Activated B cell treated with CpG ODN at 0.5 μM for 24 hours (primary cell): ENCODE measurements at regions not wholly inside any gene's neighbourhood (a gene's known extent, or its start where the extent isn't known, plus 50 kb on each side); places are given as distances from the start of the nearest gene placed in this dataset.

Experiments
- ATAC-seq: fragments of 200-7000 bp; cut with Tn5 transposase; one replicate; pipeline ENCODE4 v1.10.0; 2021; ENCODE audit warnings: low read depth, mild to moderate bottlenecking, moderate library complexity
- CTCF ChIA-PET: fragments of 350-600 bp; sonication (Branson Sonifier 250); formaldehyde crosslinking; loops from one replicate; lab custom pipeline; 2021; ENCODE audit warnings: antibody characterized with exemption; lab: Charles Lee
- POLR2A ChIA-PET: fragments of 350-600 bp; sonication (Branson Sonifier 250); formaldehyde crosslinking; loops from one replicate; lab custom pipeline; 2021; ENCODE audit warnings: antibody characterized with exemption; lab: Charles Lee
- DNase-seq: peaks from one replicate; pipeline ENCODE4 v3.0.0; 2022
- H3K27ac Mint-ChIP-seq: one replicate; pipeline ENCODE4 v1.8.0; 2020; ENCODE audit warnings: mixed read lengths
- H3K27me3 Mint-ChIP-seq: one replicate; pipeline ENCODE4 v1.8.0; 2021; ENCODE audit warnings: mixed read lengths
- H3K36me3 Mint-ChIP-seq: one replicate; pipeline ENCODE4 v1.8.0; 2021; ENCODE audit warnings: low read depth, mixed read lengths
- H3K4me1 Mint-ChIP-seq: one replicate; pipeline ENCODE4 v1.8.0; 2021; ENCODE audit warnings: mixed read lengths
- H3K4me3 Mint-ChIP-seq: one replicate; pipeline ENCODE4 v1.8.0; 2020; ENCODE audit warnings: mild to moderate bottlenecking, mixed read lengths
- H3K9me3 Mint-ChIP-seq: one replicate; pipeline ENCODE4 v1.8.0; 2020; ENCODE audit warnings: mixed read lengths
- intact Hi-C: fragments of 100-400 bp; cut with micrococcal nuclease; formaldehyde crosslinking; loops from one replicate; pipeline ENCODE4 v1.15.1; 2024
- TF ChIP-seq, protein P1 (sequence below): fragments of 200-600 bp; IDR thresholded peaks from one replicate; pipeline ENCODE4 v1.8.0; 2022; ENCODE audit warnings: antibody characterized with exemption, mild to moderate bottlenecking

DNA sequence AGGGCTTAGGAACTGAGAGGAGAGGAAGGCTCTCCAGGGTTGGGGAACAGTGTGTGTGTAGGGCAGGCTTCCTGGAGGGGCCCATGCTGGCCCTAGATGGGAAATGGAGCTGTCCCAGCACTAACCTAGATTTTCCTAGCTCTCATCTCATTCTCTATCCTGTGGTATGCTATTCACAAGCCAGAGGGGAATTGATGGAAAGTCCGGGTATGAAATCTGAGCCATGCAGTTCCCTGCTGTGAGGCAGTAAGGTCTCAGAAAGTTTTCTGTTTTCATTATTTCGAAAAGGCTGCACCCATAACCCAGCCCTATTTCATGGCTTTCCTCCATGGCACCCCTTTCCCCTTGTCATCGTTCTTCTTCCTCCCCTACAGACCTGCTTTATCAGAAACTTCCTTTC, 220.3 kb downstream of the RPS24 start:
- H3K27me3 Mint-ChIP-seq, result peaks cover 4% of the 10 kb centered on the region
- intact Hi-C loops, result no loop called here
- TF ChIP-seq, protein P1, sequence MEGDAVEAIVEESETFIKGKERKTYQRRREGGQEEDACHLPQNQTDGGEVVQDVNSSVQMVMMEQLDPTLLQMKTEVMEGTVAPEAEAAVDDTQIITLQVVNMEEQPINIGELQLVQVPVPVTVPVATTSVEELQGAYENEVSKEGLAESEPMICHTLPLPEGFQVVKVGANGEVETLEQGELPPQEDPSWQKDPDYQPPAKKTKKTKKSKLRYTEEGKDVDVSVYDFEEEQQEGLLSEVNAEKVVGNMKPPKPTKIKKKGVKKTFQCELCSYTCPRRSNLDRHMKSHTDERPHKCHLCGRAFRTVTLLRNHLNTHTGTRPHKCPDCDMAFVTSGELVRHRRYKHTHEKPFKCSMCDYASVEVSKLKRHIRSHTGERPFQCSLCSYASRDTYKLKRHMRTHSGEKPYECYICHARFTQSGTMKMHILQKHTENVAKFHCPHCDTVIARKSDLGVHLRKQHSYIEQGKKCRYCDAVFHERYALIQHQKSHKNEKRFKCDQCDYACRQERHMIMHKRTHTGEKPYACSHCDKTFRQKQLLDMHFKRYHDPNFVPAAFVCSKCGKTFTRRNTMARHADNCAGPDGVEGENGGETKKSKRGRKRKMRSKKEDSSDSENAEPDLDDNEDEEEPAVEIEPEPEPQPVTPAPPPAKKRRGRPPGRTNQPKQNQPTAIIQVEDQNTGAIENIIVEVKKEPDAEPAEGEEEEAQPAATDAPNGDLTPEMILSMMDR, result no peak
- no peak overlapping the region for H3K27ac Mint-ChIP-seq
- ChIA-PET POLR2A (no interaction called here), CTCF (no interaction called here)
- no peak overlapping the region for H3K4me3 Mint-ChIP-seq
- DNase-seq (no peak), ATAC-seq (no peak)
- H3K36me3 Mint-ChIP-seq, result no peaks in the 10 kb centered on the region
- peaks cover 19% of the 10 kb centered on the region for H3K4me1 Mint-ChIP-seq
- no peaks in the 10 kb centered on the region for H3K9me3 Mint-ChIP-seq

DNA sequence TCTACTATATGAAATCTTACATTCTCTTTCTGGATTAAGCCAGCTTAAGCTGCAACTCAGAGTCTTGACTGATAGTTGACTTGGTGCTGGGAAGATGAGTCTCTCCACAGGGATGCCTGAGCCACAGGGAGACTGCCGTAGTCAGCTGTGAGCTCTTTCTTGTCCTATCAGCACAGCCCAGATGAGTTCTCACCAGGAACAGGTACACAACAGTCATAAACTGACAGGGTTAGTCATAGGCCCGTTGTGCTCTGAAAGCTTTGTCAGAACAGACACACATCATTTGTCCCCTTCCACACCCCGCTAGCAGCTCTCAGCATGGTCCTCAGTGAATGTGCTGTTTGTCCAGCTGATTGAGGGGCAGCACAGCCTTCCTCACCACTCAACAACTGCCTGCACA, 221.6 kb downstream of the RPS24 start:
- no peak overlapping the region for H3K27ac Mint-ChIP-seq
- H3K36me3 Mint-ChIP-seq, result no peaks in the 10 kb centered on the region
- POLR2A ChIA-PET, result no interaction called here
- no peaks in the 10 kb centered on the region for H3K9me3 Mint-ChIP-seq
- DNase-seq, result no peak
- ATAC-seq, result no peak
- intact Hi-C loops, result no loop called here
- H3K4me3 Mint-ChIP-seq, result no peak overlapping the region
- peaks cover 8% of the 10 kb centered on the region for H3K27me3 Mint-ChIP-seq
- CTCF ChIA-PET, result no interaction called here
- peaks cover 9% of the 10 kb centered on the region for H3K4me1 Mint-ChIP-seq
- TF ChIP-seq, protein P1, result no peak

DNA sequence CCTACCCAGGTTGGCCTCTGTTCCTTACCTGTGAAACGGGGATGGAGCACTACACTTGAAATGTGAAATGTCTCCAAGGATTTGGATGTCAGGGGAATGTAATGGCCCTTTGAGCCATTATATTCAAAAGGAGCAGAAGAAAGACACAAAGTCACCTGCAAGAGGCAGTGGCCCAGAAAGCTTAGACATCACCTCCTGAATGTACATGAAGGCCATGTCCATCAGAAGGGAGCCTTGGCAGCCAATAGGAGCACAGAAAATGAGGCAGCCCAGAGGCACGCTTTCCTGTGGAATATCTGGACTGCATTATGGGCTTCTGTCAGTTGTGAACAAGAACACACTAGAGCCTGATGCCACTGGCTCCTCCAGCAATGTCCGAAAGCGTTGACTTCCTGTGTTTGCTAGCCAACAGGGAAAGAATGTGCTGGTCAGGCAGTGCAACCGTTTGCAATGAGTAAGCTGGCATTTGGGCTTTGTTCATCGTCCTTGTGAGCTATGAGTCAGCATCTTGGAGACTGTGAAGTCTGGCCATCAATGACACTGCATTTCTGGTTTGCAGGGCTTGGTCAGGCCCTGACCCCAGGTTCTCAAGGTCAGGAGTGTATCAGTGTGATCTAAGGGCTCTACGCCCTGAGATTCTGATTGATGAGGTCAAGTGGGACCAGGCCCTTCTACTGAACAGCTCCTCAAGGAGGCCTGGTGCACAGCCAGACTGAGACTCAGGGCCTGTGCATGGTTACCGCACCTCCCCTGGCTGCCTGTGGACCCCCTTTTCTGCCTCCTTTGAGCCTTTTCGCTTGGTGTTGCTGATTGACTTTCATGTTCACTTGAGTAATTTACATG, 222.4 kb downstream of the RPS24 start:
- TF ChIP-seq, protein P1, result no peak
- ChIA-PET POLR2A (no interaction called here), CTCF (no interaction called here)
- no peak overlapping the region for H3K27ac Mint-ChIP-seq
- H3K36me3 Mint-ChIP-seq, result no peaks in the 10 kb centered on the region
- peaks cover 2% of the 10 kb centered on the region for H3K4me1 Mint-ChIP-seq
- H3K4me3 Mint-ChIP-seq, result no peak overlapping the region
- DNase-seq (no peak), ATAC-seq (no peak)
- H3K9me3 Mint-ChIP-seq, result no peaks in the 10 kb centered on the region
- peaks cover 11% of the 10 kb centered on the region for H3K27me3 Mint-ChIP-seq
- intact Hi-C loops, result no loop called here

DNA sequence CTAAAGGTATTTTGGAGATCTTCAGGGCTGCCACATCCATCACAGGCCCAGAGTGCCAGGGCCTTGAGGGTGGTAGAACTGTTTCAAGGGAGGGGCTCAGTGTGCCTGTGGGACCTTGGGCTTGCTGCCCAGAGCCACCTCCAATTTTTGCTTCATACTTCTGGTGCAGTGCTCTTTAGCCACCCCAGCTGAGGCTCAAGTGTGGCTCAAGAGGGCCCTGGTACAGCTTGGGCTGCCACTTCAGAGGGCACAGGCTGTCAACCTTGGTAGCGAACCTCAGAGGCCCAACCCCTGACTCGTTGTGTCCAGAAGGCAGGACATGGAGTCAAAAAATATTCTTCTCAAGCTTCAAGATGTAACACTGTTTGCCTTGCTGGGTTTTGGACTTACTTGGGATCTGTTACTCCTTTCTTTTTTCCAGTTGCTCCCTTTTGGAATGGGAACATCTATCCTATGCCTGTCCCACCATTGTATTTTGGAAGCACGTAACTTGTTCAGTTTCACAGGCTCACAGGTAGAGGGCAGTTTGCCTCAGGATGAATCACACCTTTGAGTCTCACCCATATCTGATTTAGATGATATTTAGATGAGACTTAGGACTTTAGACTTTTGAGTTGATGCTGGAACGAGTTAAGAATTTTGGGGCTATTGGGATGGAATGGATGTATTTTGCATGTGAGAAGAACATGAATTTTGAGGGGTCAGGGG, 224.8 kb downstream of the RPS24 start:
- POLR2A ChIA-PET, result no interaction called here
- Mint-ChIP-seq H3K9me3 (no peaks in the 10 kb centered on the region), H3K4me3 (no peak overlapping the region), H3K27ac (no peak overlapping the region), H3K4me1 (no peaks in the 10 kb centered on the region), H3K27me3 (peaks cover 11% of the 10 kb centered on the region), H3K36me3 (no peaks in the 10 kb centered on the region)
- DNase-seq, result no peak
- intact Hi-C loops, result loop anchor here (1.0 to 2.0 kb wide), 2 partner anchors 44 to 937 kb away; no protein-coding TSS in a partner anchor
- CTCF ChIA-PET, result interaction anchor here (0.7 to 2.3 kb wide), 2 partner anchors 937 to 939 kb away, joined by 3 to 9 read pairs; no protein-coding TSS in a partner anchor
- TF ChIP-seq, protein P1, result no peak
- ATAC-seq, result no peak

DNA sequence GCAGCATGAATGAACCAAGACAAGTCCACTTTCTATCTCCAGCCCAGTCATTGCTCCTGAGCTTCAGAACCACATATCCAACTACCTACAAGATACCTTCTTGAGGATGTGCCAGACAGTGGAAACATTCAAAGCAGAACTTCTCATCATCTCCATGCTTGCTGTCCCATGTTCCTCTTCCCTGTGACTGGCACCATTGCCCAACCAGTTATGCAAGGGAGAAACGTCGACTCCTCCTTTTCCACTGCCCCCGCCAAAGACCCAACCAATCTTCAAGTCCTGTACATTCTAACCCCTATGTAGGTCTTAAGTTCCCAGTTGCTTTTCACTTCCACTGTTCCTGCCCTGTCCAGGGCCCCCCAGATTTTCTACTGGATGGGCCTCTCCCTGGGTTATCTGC, 225.7 kb downstream of the RPS24 start:
- ChIA-PET CTCF (interaction anchor here (0.7 to 2.3 kb wide), 3 partner anchors 935 to 938 kb away, joined by 3 to 9 read pairs (median 3); no protein-coding TSS in a partner anchor), POLR2A (no interaction called here)
- TF ChIP-seq, protein P1, result no peak
- intact Hi-C loops, result loop anchor here (2.0 kb wide), 1 partner anchor 43 kb away; no protein-coding TSS in a partner anchor
- Mint-ChIP-seq H3K27ac (no peak overlapping the region), H3K4me1 (no peaks in the 10 kb centered on the region), H3K36me3 (no peaks in the 10 kb centered on the region), H3K9me3 (no peaks in the 10 kb centered on the region), H3K27me3 (peaks cover 11% of the 10 kb centered on the region), H3K4me3 (no peak overlapping the region)
- no peak for DNase-seq
- no peak for ATAC-seq
